GM18951 (cell line): ENCODE measurements at regions not wholly inside any gene's neighbourhood (a gene's known extent, or its start where the extent isn't known, plus 50 kb on each side); places are given as distances from the start of the nearest gene placed in this dataset.
"Not testable (repeated sequence)": the region's sequence is repeated elsewhere in the genome, so short reads cannot be mapped to it uniquely, and the experiment has no call there.

Experiments used
- POLR2A ChIP-seq: IDR thresholded peaks from 4 replicates; pipeline ENCODE4 v1.6.1; 2011; ENCODE audit warnings: mild to moderate bottlenecking; ENCODE audit not compliant: insufficient read length, insufficient read depth; ENCODE audit errors: extremely low read depth
- in situ Hi-C: fragments of 300-500 bp; cut with MboI; formaldehyde crosslinking; loops from one replicate; pipeline ENCODE4 v1.12.0; 2022; ENCODE audit warnings: low sequenced_read_pairs, mixed read lengths, inconsistent platforms; ENCODE audit not compliant: unreplicated experiment

- TF ChIP-seq POLR2A: no peak
- in situ Hi-C loops: no loop called here
Observed at GRCh38 chr1:212514782-212515181, 82.1 kb downstream of the NENF start.

DNA sequence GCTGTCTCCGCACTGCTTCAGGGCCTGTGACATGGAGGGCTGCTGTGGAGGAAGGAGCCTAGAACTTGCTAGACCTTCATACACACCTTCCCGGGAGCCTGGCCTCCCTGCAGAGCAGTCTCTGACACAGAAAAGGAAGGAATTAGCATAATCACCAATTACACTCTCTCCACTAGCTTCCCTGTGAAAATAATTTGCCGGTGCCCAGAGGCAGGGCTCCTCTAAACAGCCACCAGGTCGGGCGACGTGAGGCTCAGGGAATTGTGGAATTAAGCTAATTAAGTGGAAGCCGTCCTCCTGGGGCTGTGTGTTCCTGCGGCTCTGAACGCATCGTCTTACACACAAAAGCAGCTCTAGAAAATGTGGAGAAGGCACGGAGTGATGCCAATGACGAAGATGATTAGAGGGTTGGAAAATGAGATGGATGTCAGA lies 82.6 kb downstream of the NENF start:
- in situ Hi-C loops: no loop called here
- no peak for TF ChIP-seq POLR2A

GRCh38 chr1:212516012-212516411 lies 83.3 kb downstream of the NENF start:
- in situ Hi-C loops: not testable (repeated sequence)

GRCh38 chr1:212518188-212519054 lies 85.7 kb downstream of the NENF start:
- in situ Hi-C loops: no loop called here
- TF ChIP-seq POLR2A: no peak

DNA sequence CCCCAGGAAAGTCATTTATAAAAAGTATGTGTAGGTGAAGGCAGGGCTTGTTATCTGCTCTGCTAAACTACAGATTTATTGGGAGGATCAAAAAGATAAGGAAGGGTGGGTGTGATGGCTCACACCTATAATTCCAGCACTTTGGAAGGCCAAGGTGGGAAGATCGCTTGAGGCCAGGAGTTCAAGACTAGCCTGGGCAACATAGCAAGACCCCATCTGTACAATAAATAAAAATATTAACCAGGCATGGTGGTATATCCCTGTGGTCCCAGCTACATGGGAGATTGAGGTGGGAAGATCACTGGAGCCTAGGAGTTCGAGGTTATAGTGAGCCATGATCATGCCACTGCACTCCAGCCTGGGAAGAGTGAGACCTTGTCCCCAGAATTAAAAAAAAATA lies 86.4 kb downstream of the NENF start:
- no peak for TF ChIP-seq POLR2A
- in situ Hi-C loops: no loop called here

- in situ Hi-C loops: no loop called here
- TF ChIP-seq POLR2A: no peak
Observed at GRCh38 chr1:212520299-212520698, 87.6 kb downstream of the NENF start.

DNA sequence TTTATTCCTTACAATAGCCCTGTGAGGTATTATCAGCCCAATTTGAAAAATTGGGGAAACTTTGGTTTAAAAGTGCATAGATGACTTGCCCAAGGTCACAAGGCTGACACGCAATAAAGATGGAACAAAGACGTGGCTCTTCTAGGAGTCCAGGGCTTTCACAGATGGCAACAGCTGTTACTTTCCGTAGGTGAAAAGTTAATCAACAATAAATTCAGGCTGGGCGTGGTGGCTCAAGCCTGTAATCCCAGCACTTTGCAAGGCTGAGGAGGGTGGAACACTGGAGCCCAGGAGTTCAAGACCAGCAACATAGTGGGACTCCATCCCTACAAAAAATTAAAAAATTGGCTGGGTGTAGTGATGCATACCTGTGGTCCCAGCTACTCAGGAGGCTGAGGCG lies 87.8 kb upstream of the ATF3 start:
- in situ Hi-C loops: no loop called here
- no peak for TF ChIP-seq POLR2A

DNA sequence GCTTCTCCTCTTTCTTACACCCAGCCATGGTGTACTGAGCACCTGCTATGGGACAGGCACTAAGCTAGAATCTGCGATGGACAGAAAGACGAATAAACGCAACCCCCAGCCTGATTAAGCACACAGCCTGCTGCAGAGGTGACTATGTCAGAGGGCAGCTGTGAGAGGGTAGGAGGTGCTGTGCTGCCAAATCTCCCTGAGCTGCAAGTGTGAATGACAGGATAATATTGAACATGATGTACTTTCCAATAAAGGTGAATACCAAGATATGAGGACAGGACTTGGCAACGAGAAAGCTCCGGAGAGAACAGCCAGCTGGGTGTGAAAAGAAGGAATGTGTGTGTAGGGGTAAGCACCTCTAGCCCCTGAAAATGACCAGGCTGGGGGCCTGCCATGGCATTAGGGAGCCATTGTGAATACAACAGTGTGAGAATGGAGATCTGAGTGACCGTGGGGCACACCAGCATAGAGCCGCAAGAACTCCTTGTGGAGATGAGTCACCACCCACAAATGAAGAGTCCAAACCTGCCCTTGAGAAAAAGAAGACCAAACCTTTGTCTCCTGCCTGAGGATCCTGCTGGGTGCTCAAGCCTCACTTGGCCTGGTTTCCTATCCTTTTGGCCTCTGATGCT lies 83.0 kb upstream of the ATF3 start:
- no peak for TF ChIP-seq POLR2A

GRCh38 chr1:212526111-212526491 lies 82.5 kb upstream of the ATF3 start:
- in situ Hi-C loops: no loop called here
- TF ChIP-seq POLR2A: no peak

More for the DNA sequence above, 83.0 kb upstream of the ATF3 start:
- in situ Hi-C loops: no loop called here

DNA sequence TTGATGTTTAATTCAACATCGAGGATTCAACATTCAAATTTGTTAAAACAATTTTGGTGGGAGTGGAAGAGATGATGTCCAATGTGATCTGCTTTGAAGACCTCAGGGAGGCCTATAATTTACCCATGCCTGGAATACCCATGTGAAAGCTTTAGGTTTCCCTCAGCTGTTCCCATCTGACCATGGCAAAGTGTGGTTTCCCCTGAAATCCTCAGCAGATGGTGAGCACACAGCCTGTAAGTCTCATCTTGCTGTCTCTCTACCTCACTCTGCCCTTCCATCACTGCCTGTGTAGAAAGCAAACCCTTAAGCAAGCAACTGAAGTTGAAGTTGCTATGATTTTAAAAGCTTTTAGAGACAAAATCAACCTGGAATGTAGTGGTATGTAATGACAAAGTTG lies 80.1 kb upstream of the ATF3 start:
- no peak for TF ChIP-seq POLR2A
- in situ Hi-C loops: no loop called here

GRCh38 chr1:212529211-212529741 lies 79.3 kb upstream of the ATF3 start:
- in situ Hi-C loops: no loop called here
- TF ChIP-seq POLR2A: no peak

DNA sequence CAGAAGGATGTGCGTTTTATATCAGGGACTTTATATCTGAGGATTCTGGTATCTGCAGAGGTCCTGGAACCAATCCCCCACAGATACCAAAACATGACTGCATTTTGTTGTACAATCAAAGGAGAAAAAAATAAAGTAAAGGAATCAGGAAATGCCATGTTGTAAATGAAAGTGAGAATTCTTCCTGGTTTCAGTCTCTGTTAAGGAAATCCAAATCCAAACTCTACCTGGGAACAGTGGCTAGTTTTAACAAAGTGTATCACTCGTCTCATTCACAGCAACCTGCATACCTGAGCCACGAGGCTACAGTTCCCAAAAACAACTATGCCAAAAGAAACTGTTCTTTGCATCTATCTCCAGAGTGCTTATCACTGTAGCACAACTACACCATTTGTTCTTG lies 77.3 kb upstream of the ATF3 start:
- in situ Hi-C loops: no loop called here
- no peak for TF ChIP-seq POLR2A

GRCh38 chr1:212531796-212532195 lies 76.8 kb upstream of the ATF3 start:
- in situ Hi-C loops: no loop called here
- no peak for TF ChIP-seq POLR2A
